ENCODE measurements at regions not wholly inside any gene's neighbourhood (a gene's known extent, or its start where the extent isn't known, plus 50 kb on each side); places are given as distances from the start of the nearest gene placed in this dataset.

DNA sequence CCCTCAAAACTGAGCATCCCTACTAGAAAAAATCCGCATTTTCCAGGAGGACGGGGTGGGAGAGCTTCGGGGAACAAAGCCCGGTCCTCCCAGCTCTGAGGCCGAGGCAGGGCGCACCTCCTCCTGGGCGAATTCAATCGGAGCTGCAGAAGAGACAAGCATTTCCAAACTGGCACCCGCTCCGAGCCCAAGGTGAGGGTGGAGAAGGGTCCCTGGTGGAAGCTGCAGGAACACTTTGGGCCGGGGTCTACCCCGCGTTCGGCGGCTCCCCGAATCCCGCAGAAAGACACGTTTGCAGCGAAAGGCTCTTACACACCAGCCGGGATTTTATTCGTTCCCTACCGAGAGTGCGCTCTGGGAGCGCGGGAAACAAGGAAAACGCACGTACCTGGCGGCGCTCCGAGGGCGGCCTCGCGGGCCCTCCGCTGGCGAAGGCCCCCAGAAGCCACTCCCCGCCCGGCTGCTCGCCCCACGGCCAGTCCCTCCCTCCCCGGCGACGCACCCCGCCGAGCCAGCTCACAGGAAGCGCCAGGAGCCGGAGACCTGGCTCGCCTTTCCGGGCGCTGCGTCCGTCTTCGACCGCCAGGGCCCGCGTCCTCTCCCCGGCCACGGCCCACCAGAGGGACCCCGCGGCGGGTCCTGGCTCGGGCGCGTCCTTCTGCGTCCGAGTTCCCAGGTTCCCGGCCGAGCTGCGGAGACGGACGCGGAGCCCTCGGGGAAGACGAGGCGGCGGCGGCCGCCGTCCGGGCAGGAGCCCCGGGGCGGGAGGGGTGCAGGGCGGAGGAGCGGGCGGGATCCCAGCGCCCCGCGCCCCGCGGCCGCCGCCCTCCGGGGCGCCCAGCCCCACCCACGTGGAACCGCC lies 49.8 kb upstream of the BAHCC1 start:
- DNase-seq: peak; percentile 89

Data from left hindlimb (tissue), 1 donor.